Activated T-cell treated with anti-CD3 and anti-CD28 coated beads, Interleukin-2, amount 50 U/mL, for 4 hours (primary cell): ENCODE measurements at regions not wholly inside any gene's neighbourhood (a gene's known extent, or its start where the extent isn't known, plus 50 kb on each side); places are given as distances from the start of the nearest gene placed in this dataset.

Source experiments
- ATAC-seq, 2 donors: fragments of 200-7000 bp; cut with Tn5 transposase; one replicate each; pipeline ENCODE4 v1.10.0; 2021
- DNase-seq: peaks from one replicate; pipeline ENCODE4 v3.0.0-alpha.2; 2020
- H3K27me3 Mint-ChIP-seq: one replicate; pipeline ENCODE4 v1.8.0; 2021; ENCODE audit warnings: low read depth, mixed read lengths
- H3K36me3 Mint-ChIP-seq: one replicate; pipeline ENCODE4 v1.8.0; 2022; ENCODE audit warnings: mixed read lengths; ENCODE audit not compliant: insufficient read depth
- H3K4me1 Mint-ChIP-seq: one replicate; pipeline ENCODE4 v1.8.0; 2021; ENCODE audit warnings: low read depth, mixed read lengths
- H3K4me3 Mint-ChIP-seq: one replicate; pipeline ENCODE4 v1.8.0; 2021; ENCODE audit warnings: mild to moderate bottlenecking, moderate library complexity, mixed read lengths
- H3K9me3 Mint-ChIP-seq: one replicate; pipeline ENCODE4 v1.8.0; 2021; ENCODE audit warnings: mixed read lengths

DNA sequence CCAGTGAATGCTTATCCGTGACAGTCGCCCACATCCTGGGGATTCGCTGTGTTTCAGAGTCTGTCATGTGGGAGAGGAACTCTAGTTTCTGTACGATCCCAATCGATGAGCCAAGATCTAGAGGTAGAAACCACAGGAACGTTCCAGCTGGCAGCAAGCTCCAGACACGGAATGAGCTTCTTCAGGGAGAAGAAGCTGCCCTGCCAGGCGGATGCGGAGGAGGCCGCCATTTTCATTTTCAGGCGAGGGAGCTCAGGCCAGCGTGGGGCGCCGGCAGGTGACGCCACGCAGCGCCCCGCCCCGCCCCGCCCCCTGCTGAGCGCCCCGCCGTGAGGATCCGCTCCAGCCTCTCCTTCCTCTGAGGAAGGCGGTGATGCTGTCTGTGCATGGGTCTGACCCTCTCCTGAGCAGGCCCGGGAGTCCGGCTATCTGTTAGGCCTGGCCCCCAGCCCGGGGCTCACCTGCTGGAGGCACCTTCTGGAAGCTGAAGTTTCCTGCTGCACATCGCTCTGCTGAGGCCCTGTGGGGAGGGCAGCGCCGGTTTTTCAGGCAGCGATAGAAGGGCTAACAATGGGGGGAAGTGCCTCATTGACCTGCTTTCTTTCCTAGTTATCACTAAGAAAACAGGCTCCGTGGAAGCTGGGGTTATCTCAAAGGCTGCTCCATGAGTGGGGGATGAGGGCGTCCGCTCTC, 147.5 kb downstream of the ERMARD start:
- H3K4me1 Mint-ChIP-seq, result no peaks in the 10 kb centered on the region
- H3K36me3 Mint-ChIP-seq, result no peaks in the 10 kb centered on the region
- no peak for DNase-seq
- H3K27me3 Mint-ChIP-seq, result peaks cover 9% of the 10 kb centered on the region
- no peak overlapping the region for H3K4me3 Mint-ChIP-seq
- ATAC-seq, result no peak
- H3K9me3 Mint-ChIP-seq, result no peaks in the 10 kb centered on the region

DNA sequence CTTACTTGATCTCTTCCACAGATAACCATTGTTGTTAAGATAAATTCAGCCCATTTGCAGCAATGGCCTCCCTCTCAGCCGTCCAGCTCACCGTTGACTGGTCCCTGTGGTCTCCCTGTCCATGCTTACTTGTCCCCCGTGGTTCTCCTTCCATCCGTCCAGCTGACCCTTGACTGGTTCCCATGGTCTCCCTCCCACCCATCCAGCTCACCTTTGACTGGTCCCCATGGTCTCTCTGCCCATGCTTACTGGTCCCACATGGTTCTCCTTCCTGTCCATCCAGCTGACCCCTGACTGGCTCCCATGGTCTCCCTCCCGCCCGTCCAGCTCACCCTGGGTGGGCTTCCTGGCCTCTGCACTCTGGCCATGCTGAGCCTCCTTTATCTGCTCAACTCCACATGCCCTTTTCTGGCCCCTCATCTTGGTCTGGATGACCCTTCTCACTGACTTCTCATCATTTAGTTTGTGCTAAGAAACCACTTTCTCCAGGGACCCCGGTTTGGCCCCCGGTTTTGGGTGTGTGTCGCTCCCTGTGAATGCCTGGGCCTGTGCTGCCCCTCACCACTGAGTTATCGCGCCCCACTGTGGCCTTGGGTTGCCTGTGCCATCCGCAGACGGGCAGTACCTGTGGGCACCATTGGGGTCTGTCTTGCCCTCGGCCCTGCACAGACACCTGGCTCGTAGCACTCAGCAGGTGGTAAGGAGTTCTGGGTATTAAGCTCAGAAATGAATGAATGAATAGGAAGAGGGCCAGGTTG, 146.4 kb downstream of the ERMARD start:
- H3K27me3 Mint-ChIP-seq, result peaks cover 9% of the 10 kb centered on the region
- H3K4me1 Mint-ChIP-seq, result no peaks in the 10 kb centered on the region
- H3K4me3 Mint-ChIP-seq, result no peak overlapping the region
- no peaks in the 10 kb centered on the region for H3K9me3 Mint-ChIP-seq
- no peak for DNase-seq
- ATAC-seq, result no peak
- no peaks in the 10 kb centered on the region for H3K36me3 Mint-ChIP-seq

DNA sequence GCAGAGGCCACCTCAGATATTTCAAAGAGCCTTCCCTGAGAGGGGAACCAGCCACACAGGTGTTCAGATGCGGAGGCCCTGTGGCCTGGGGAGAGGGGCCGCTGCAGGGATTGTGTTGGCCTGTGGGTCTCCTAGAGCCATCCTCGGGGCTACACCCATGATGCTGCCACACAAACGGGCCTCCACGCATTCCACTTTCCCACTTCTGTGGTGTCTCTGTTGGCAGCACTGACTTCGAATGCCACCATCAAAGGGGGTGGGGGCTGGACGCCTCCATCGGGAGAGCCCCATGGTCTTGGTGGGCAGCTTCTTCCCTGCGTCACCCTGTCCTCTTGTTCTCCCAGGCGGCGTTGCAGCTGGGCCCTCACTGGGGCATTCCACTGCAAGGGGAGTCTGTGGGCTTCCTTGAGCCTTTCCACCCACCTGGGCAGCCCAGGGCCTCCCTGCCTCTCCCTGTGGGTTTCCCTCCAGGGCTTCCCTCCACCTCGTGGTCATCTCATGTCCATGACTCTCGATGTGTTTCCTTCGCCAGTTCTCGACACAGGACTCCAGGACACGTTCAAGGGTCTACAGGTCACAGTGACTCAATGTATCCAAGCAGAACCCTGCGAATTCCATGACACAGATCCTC, 145.5 kb downstream of the ERMARD start:
- ATAC-seq (no peak), DNase-seq (no peak)
- H3K4me3 Mint-ChIP-seq, result no peak overlapping the region
- peaks cover 9% of the 10 kb centered on the region for H3K27me3 Mint-ChIP-seq
- H3K4me1 Mint-ChIP-seq, result no peaks in the 10 kb centered on the region
- no peaks in the 10 kb centered on the region for H3K9me3 Mint-ChIP-seq
- H3K36me3 Mint-ChIP-seq, result no peaks in the 10 kb centered on the region

DNA sequence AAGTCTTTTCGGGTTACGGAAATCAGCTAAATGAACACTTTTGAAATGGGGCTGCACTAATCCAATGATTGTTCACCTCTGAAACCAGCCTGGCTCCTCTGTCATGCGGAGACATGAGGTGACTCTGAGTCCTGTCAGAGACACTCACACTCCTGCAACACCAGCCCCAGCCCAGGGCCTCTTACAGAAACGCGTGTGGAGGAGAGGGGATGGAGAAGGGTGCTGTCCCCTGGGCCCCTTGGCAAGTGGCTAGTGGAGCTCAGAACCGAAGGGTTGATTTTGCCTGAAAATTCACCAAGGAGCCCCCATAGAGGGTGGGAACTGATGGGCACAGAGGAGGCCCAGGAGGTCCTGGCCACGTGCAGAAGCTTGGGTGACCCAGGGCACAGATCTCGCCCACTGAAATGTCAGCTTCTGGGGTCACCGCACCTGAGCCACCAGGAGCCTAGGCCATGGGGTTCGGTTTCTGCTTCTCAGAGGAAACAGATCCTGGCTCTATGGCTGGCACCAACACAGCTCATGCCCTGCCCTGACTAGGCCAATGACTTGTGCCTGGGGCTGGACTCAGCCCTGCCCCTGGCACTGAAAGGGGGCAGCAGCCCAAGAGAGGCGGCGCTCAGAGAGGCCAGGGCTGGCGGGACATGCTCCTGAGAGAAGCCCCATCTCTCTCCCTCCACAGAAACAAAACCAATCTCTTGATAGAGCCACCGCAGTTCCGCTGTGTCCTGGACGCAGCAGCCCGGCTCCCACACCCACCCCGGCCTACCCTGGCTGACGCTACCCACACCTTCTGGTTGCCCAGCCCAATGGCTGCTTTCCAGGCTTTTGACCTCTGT, 144.7 kb downstream of the ERMARD start:
- peaks cover 9% of the 10 kb centered on the region for H3K27me3 Mint-ChIP-seq
- H3K9me3 Mint-ChIP-seq, result no peaks in the 10 kb centered on the region
- H3K4me3 Mint-ChIP-seq, result no peak overlapping the region
- no peak for ATAC-seq
- no peaks in the 10 kb centered on the region for H3K36me3 Mint-ChIP-seq
- no peaks in the 10 kb centered on the region for H3K4me1 Mint-ChIP-seq
- DNase-seq, result no peak

DNA sequence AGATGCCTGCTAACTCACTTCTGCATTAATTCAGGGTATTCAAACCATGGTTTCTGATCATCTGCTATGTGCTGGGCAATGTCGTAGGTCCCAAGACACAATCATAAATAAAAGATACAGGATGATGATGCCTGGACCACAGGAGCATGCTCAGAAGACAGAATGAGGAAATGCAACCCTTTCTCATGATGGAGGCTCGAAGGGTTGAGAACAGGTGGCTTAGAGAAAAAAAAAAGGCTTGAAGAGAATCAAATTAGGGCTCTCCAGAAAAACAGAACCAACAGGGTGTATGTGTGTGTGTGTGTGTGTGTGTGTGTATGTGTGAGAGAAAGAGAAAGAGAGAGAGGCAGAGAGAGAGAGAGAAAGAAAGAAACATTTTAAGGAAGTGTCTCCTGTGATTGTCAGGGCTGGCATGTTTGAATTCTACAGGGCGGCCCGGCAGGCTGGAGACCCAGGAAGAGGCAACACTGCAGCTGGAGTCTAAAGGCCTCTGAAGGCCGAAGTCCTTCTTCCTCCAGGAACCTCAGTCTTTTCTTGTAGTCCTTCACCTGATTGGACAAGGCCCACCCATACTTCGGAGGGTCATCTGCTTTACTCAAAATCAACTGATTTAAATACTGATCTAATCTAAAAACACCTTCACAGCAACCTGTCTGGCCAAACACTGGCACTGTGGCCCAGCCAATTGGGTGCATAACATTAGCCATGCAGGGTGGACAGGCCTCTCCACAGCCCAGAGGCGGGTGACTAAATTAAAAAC, 143.8 kb downstream of the ERMARD start:
- Mint-ChIP-seq H3K36me3 (no peaks in the 10 kb centered on the region), H3K4me3 (no peak overlapping the region), H3K27me3 (peaks cover 10% of the 10 kb centered on the region), H3K9me3 (peaks cover 4% of the 10 kb centered on the region), H3K4me1 (no peaks in the 10 kb centered on the region)
- ATAC-seq, result no peak
- no peak for DNase-seq

DNA sequence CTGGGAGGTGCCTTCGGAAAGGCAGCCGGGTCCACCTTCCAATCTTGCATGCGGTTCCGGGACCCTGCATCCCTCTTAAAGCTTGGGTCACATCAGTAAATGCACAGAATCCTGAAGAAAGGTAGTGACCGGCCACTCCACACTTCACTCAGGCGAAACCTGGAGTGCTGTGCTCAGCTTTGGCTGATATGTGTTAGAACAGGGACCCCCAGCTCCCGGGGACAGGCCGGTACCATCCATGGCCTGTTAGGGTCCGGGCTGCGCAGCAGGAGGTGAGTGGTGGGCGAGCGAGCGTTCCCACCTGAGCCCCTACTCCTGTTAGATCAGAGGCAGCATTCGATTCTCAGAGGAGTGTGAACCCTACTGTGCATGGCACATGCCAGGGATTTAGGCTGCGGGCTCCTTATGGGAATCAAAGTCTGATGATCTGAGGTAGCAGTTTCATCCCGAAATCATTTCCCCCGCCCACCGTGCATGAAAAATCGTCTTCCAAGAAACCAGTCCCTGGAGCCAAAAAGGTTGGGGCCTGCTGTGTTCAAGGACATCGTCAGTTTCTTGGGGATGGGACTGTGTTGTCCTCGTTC, 143.0 kb downstream of the ERMARD start:
- Mint-ChIP-seq H3K4me1 (no peaks in the 10 kb centered on the region), H3K36me3 (no peaks in the 10 kb centered on the region), H3K9me3 (peaks cover 4% of the 10 kb centered on the region), H3K4me3 (no peak overlapping the region), H3K27me3 (peaks cover 10% of the 10 kb centered on the region)
- DNase-seq (no peak), ATAC-seq (no peak)

DNA sequence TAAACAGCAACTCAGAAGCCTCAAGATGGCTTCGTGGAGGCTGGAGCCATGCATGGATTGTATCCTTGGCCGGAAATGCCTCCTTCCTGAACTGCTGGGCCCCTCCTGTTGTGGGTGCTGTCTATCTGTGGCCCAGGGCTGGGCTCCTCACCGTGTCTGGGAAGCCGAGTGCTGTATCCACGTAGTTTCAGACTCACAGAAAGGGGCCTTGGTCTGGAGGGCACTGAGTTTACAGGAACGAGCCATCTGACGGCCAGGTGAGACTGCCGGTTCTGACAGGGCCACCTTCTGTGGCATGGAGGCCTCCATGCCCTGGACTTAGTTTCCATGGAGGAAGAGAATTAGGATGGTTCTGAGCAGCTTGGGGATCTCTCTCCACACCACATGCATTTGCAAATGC, 142.2 kb downstream of the ERMARD start:
- peaks cover 12% of the 10 kb centered on the region for H3K27me3 Mint-ChIP-seq
- no peak overlapping the region for H3K4me3 Mint-ChIP-seq
- H3K9me3 Mint-ChIP-seq, result peaks cover 4% of the 10 kb centered on the region
- no peaks in the 10 kb centered on the region for H3K36me3 Mint-ChIP-seq
- ATAC-seq, result no peak
- no peak for DNase-seq
- H3K4me1 Mint-ChIP-seq, result no peaks in the 10 kb centered on the region

DNA sequence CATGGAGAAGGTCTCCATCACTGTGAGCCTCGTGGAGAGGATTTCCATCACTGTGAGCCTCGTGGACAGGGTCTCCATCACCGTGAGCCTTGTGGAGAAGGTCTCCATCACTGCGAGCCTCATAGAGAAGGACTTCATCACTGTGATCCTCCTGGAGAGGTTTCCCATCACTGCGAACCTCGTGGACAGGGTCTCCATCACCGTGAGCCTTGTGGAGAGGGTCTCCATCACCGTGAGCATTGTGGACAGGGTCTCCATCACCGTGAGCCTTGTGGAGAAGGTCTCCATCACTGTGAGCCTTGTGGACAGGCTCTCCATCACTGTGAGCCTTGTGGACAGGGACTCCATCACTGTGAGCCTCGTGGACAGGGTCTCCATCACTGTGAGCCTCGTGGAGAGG, 140.4 kb downstream of the ERMARD start:
- peaks cover 15% of the 10 kb centered on the region for H3K27me3 Mint-ChIP-seq
- no peaks in the 10 kb centered on the region for H3K36me3 Mint-ChIP-seq
- no peaks in the 10 kb centered on the region for H3K4me1 Mint-ChIP-seq
- ATAC-seq (no peak), DNase-seq (no peak)
- H3K9me3 Mint-ChIP-seq, result peaks cover 4% of the 10 kb centered on the region
- H3K4me3 Mint-ChIP-seq, result no peak overlapping the region

DNA sequence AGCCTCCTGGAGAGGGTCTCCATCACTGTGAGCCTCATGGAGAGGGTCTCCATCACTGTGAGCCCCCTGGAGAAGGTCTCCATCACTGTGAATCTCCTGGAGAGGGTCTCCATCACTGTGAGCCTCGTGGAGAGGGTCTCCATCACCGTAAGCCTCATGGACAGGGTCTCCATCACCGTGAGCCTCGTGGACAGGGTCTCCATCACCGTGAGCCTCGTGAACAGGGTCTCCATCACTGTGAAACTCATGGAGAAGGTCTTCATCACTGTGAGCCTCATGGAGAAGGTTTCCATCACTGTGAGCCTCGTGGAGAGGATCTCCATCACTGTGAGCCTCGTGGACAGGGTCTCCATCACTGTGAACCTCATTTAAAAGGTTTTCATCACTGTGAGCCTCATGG, 140.0 kb downstream of the ERMARD start:
- peaks cover 4% of the 10 kb centered on the region for H3K9me3 Mint-ChIP-seq
- H3K4me1 Mint-ChIP-seq, result no peaks in the 10 kb centered on the region
- no peaks in the 10 kb centered on the region for H3K36me3 Mint-ChIP-seq
- DNase-seq (no peak), ATAC-seq (no peak)
- H3K27me3 Mint-ChIP-seq, result peaks cover 15% of the 10 kb centered on the region
- H3K4me3 Mint-ChIP-seq, result no peak overlapping the region

DNA sequence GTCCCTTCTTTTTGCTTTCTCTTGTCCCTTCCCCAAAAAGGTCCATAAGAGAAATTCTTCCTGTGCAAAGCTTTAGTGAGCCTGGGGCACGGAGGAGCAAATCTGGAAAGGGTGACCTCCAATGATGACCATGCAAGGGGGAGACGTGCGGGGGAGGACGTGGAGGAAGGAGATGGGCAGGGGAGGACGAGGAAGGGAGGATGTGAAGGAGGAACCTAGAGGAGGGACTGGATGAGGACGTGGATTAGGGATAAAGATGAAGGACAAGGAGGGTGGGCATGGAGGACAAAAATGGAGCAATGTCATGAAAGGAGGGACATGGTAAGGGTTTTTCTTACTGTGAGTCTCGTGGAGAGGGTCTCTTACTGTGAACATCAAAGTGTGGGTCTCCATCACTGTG, 139.5 kb downstream of the ERMARD start:
- ATAC-seq (no peak), DNase-seq (no peak)
- H3K36me3 Mint-ChIP-seq, result no peaks in the 10 kb centered on the region
- H3K27me3 Mint-ChIP-seq, result peaks cover 15% of the 10 kb centered on the region
- no peak overlapping the region for H3K4me3 Mint-ChIP-seq
- no peaks in the 10 kb centered on the region for H3K4me1 Mint-ChIP-seq
- H3K9me3 Mint-ChIP-seq, result peaks cover 4% of the 10 kb centered on the region

DNA sequence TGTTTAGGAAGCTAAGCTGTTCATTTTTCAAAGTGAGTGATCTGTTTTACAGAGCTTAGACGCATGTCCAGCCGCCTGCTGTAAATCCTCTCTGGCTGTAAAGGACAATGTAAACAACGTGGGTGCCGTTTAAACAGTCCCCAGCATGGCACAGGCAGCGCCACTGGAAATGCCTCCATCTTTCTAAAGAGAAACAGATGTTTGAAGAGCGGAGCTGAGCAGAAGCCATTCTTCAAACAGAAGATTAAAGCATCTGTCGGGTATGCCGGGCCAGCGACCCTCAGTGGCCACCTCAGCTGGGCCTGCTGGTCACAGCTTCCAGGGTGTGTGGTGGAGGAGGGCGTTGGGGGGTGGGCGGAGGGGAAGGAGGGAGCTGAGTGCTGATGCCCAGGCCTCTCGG, 138.6 kb downstream of the ERMARD start:
- no peaks in the 10 kb centered on the region for H3K36me3 Mint-ChIP-seq
- H3K4me3 Mint-ChIP-seq, result no peak overlapping the region
- no peaks in the 10 kb centered on the region for H3K4me1 Mint-ChIP-seq
- H3K27me3 Mint-ChIP-seq, result peaks cover 15% of the 10 kb centered on the region
- H3K9me3 Mint-ChIP-seq, result peaks cover 4% of the 10 kb centered on the region
- ATAC-seq, result no peak
- DNase-seq, result no peak

DNA sequence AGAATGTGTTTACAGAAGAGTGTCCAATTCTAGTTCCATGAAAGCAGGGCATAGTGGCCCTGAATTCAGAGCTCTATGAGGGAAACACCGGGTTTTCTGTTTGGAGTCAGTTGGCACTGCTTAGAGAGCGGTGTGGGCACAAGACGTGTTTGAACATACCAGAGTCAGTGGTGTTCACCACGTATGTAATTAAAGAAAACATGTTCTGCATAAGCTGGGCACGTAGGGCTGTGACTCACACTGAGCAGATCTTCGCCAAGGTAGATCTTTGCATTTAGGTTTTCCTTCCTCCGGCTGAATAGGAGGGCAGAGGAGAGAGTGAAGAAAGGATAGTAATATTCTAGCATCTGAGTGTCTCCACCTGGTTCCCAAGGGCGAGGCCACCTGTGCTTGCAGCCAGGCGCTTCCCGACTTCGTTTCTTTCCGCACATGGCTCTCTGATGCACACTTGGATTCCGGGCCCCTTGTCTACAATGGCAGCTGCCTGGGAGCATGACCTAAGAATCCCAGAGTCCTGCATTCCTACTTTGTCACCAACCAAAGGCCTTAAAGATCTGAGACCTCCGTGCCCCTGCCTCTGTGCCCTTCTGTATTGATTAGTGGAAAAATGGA, 136.2 kb downstream of the ERMARD start:
- no peak for DNase-seq
- Mint-ChIP-seq H3K4me3 (no peak overlapping the region), H3K9me3 (peaks cover 4% of the 10 kb centered on the region), H3K36me3 (no peaks in the 10 kb centered on the region), H3K27me3 (peaks cover 21% of the 10 kb centered on the region), H3K4me1 (no peaks in the 10 kb centered on the region)
- no peak for ATAC-seq

DNA sequence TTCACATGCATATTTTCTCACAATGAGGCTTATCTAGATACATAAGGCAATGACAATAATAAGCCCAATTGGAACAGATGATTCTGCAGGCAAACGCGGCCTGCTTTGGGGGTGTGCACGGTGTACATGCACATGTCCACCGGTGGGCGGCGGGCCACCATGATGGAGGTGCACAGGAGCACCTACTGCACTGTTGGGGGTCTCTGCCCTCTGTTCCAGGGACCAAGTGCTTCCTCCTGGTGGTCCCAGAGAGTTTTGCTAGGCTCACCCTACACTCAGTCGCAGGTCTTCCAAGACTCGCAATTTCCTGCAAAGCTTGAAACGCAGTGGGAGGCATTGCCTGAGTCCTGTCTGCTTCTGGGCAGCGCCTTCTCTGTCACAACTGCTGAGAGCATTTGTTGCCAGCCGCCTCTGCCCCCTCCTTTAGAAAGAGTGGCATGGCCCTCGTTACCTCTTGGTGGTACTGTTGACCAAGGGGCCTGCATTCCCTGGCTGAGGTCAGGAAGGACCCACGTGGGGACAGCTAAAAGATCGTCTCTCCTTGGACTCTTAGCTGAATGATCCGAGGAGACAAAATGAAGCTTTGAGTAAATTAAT, 135.3 kb downstream of the ERMARD start:
- Mint-ChIP-seq H3K4me3 (no peak overlapping the region), H3K36me3 (no peaks in the 10 kb centered on the region), H3K4me1 (no peaks in the 10 kb centered on the region), H3K9me3 (peaks cover 4% of the 10 kb centered on the region), H3K27me3 (peaks cover 27% of the 10 kb centered on the region)
- ATAC-seq, result no peak
- no peak for DNase-seq
